ENCODE measurements at regions not wholly inside any gene's neighbourhood (a gene's known extent, or its start where the extent isn't known, plus 50 kb on each side); places are given as distances from the start of the nearest gene placed in this dataset.
"Not testable (repeated sequence)": the region's sequence is repeated elsewhere in the genome, so short reads cannot be mapped to it uniquely, and the experiment has no call there.

DNA sequence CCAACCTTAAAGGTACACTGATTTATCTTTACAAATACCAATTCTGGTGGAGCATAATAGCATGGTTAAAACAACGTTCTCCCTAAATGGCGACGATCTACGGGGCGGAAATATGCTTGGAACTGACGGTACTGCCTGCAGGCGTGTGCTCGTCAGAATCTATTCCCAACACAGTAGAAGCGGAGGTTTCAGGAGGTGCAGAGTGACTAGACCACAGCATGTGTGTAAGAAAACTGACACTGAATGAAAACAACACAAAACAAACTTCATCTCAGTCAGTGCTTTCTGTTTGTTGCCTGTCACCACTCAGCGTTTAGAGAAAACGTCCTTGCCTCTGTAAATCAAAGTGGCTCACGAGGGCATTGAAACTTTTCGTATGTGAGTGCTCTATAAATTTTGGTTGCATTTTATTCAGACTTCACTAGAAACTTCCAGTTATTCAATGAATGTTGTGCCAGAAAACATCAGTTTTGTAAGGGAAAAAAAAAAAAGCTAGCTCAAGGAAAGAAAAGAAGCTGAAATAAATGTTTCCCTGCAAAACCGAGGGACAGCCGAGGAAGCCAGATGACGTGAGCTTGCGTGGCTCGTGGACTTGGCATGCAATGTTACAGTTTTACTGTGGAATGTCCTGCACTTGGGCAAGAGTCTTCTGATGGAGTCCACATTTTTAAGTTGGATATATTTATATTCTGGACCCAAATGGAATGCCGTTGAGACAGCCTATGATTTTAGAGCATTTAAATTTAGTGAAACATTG lies 210.4 kb downstream of the LAT start:
- TF ChIP-seq, protein P1, sequence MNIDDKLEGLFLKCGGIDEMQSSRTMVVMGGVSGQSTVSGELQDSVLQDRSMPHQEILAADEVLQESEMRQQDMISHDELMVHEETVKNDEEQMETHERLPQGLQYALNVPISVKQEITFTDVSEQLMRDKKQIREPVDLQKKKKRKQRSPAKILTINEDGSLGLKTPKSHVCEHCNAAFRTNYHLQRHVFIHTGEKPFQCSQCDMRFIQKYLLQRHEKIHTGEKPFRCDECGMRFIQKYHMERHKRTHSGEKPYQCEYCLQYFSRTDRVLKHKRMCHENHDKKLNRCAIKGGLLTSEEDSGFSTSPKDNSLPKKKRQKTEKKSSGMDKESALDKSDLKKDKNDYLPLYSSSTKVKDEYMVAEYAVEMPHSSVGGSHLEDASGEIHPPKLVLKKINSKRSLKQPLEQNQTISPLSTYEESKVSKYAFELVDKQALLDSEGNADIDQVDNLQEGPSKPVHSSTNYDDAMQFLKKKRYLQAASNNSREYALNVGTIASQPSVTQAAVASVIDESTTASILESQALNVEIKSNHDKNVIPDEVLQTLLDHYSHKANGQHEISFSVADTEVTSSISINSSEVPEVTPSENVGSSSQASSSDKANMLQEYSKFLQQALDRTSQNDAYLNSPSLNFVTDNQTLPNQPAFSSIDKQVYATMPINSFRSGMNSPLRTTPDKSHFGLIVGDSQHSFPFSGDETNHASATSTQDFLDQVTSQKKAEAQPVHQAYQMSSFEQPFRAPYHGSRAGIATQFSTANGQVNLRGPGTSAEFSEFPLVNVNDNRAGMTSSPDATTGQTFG (tag by site-specific recombination; IDR thresholded peaks at IDR 0.05; ENCODE audit: borderline replicate concordance), result not testable (repeated sequence)
- TF ChIP-seq, protein P2, sequence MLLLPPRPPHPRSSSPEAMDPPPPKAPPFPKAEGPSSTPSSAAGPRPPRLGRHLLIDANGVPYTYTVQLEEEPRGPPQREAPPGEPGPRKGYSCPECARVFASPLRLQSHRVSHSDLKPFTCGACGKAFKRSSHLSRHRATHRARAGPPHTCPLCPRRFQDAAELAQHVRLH (tag by site-specific recombination; IDR thresholded peaks at IDR 0.05), result not testable (repeated sequence)
- not testable (repeated sequence) for TF ChIP-seq ZNF404 (tag by site-specific recombination; IDR thresholded peaks at IDR 0.05)
- TF ChIP-seq, protein P3, sequence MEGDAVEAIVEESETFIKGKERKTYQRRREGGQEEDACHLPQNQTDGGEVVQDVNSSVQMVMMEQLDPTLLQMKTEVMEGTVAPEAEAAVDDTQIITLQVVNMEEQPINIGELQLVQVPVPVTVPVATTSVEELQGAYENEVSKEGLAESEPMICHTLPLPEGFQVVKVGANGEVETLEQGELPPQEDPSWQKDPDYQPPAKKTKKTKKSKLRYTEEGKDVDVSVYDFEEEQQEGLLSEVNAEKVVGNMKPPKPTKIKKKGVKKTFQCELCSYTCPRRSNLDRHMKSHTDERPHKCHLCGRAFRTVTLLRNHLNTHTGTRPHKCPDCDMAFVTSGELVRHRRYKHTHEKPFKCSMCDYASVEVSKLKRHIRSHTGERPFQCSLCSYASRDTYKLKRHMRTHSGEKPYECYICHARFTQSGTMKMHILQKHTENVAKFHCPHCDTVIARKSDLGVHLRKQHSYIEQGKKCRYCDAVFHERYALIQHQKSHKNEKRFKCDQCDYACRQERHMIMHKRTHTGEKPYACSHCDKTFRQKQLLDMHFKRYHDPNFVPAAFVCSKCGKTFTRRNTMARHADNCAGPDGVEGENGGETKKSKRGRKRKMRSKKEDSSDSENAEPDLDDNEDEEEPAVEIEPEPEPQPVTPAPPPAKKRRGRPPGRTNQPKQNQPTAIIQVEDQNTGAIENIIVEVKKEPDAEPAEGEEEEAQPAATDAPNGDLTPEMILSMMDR (tag by site-specific recombination; IDR thresholded peaks at IDR 0.05), result not testable (repeated sequence)
